Activated CD4-positive, alpha-beta T cell treated with anti-CD3 and anti-CD28 coated beads for 36 hours (primary cell): ENCODE measurements at regions not wholly inside any gene's neighbourhood (a gene's known extent, or its start where the extent isn't known, plus 50 kb on each side); places are given as distances from the start of the nearest gene placed in this dataset.
"Not testable (repeated sequence)": the region's sequence is repeated elsewhere in the genome, so short reads cannot be mapped to it uniquely, and the experiment has no call there.

Experiments
- ATAC-seq: fragments of 200-7000 bp; cut with Tn5 transposase; one replicate; pipeline ENCODE4 v1.10.0; 2021; ENCODE audit warnings: mild to moderate bottlenecking, moderate library complexity
- CTCF ChIA-PET: fragments of 350-600 bp; sonication (Branson Sonifier 250); formaldehyde crosslinking; loops from one replicate; lab custom pipeline; 2021; ENCODE audit warnings: antibody characterized with exemption; lab: Charles Lee
- POLR2A ChIA-PET: fragments of 350-600 bp; sonication (Branson Sonifier 250); formaldehyde crosslinking; loops from one replicate; lab custom pipeline; 2021; ENCODE audit warnings: antibody characterized with exemption, inconsistent platforms; lab: Charles Lee
- DNase-seq: peaks from one replicate; pipeline ENCODE4 v3.0.0-alpha.2; 2020
- H3K27ac Mint-ChIP-seq: one replicate; pipeline ENCODE4 v1.8.0; 2021; ENCODE audit warnings: mixed read lengths
- H3K27me3 Mint-ChIP-seq: one replicate; pipeline ENCODE4 v1.8.0; 2021; ENCODE audit warnings: mixed read lengths
- H3K36me3 Mint-ChIP-seq: one replicate; pipeline ENCODE4 v1.8.0; 2021; ENCODE audit warnings: low read depth, mixed read lengths
- H3K4me1 Mint-ChIP-seq: one replicate; pipeline ENCODE4 v1.8.0; 2021; ENCODE audit warnings: mixed read lengths
- H3K4me3 Mint-ChIP-seq: one replicate; pipeline ENCODE4 v1.8.0; 2021; ENCODE audit warnings: mild to moderate bottlenecking, moderate library complexity, mixed read lengths
- H3K9me3 Mint-ChIP-seq: one replicate; pipeline ENCODE4 v1.8.0; 2021; ENCODE audit warnings: low read depth, mixed read lengths
- intact Hi-C, 2 experiments: fragments of 100-400 bp; cut with DNase I in 1 of 2; cut with micrococcal nuclease in 1 of 2; formaldehyde crosslinking; loops; one replicate each; pipeline versions ENCODE4 v1.14.2 to v1.15.1; 2022 to 2024; cut with DNase I, micrococcal nuclease

DNA sequence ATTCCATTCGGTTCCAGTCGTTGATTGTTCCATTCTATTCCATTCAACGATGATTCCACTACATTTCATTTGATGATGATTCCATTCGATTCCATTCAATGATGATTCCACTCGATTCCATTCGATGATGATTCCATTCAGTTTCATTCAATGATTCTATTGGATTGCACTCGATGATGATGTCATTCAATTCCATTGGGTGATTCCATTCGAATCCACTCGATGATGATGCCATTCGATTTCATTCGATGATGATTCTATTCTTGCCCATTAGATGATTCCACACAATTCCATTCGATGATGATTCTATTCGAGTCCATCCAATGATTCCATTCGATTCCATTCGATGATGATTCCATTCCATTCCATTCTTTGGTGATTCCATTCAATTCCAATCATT is 1283.7 kb downstream of the TP53TG3F start:
- peaks cover 27% of the 10 kb centered on the region for H3K36me3 Mint-ChIP-seq
- H3K27me3 Mint-ChIP-seq = no peaks in the 10 kb centered on the region
- H3K9me3 Mint-ChIP-seq = peaks cover 29% of the 10 kb centered on the region
- no peak for ATAC-seq
- no peak overlapping the region for H3K27ac Mint-ChIP-seq
- H3K4me1 Mint-ChIP-seq = no peaks in the 10 kb centered on the region
- no peak for DNase-seq
- intact Hi-C loops = no loop called here
- H3K4me3 Mint-ChIP-seq = no peak overlapping the region
- POLR2A ChIA-PET = no interaction called here
- CTCF ChIA-PET = no interaction called here

DNA sequence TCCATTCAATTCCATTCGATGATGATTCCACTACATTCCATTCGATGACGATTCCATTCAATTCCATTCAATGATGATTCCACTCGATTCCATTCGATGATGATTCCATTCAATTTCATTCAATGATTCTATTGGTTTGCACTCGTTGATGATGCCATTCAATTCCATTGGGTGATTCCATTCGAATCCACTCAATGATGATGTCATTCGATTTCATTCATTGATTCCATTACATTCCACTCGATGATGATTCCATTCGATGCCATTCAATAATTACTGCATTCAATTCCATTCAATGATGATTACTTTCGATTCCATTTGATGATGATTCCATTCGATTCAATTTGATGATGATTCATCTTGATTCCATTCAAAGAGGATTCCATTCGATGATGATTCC is 1299.4 kb downstream of the TP53TG3F start:
- Mint-ChIP-seq H3K4me3 (no peak overlapping the region), H3K9me3 (peaks cover 54% of the 10 kb centered on the region), H3K27me3 (no peaks in the 10 kb centered on the region), H3K36me3 (peaks cover 33% of the 10 kb centered on the region), H3K27ac (no peak overlapping the region), H3K4me1 (no peaks in the 10 kb centered on the region)
- no peak for DNase-seq
- POLR2A ChIA-PET = no interaction called here
- CTCF ChIA-PET = no interaction called here
- ATAC-seq = no peak
- intact Hi-C loops = no loop called here

- H3K4me3 Mint-ChIP-seq, CTCF ChIA-PET, ATAC-seq, intact Hi-C loops, H3K27ac Mint-ChIP-seq, H3K36me3 Mint-ChIP-seq, DNase-seq, H3K4me1 Mint-ChIP-seq, H3K27me3 Mint-ChIP-seq, POLR2A ChIA-PET: not testable (repeated sequence)
- peaks cover 24% of the 10 kb centered on the region for H3K9me3 Mint-ChIP-seq
Observed at GRCh38 chr16:34791835-34792234, 1332.4 kb downstream of the TP53TG3F start.

DNA sequence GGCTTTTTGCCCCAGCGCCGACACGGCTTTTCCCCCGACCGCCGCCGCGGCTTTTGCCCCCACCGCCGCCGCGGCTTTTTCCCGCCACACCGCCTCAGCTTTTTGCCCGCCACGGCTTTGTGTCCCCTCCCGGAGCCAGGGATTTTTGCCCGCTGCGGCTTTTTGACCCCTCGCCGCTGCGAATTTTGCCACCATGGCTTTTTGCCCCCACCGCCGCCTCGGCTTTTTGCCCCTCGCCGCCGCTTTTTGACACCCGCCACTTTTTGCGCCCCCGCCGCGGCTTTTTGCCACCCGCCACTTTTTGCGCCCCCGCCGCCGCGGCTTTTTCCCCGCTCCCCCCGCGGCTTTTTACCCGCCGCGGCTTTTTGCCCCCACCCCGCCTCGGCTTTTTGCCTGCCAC is 1342.5 kb downstream of the TP53TG3F start:
- POLR2A ChIA-PET = no interaction called here
- H3K9me3 Mint-ChIP-seq = peaks cover 17% of the 10 kb centered on the region
- H3K36me3 Mint-ChIP-seq = no peaks in the 10 kb centered on the region

GRCh38 chr16:34802396-34802795 is 1343.0 kb downstream of the TP53TG3F start:
- ChIA-PET POLR2A (no interaction called here), CTCF (no interaction called here)
- no peaks in the 10 kb centered on the region for H3K36me3 Mint-ChIP-seq
- no peaks in the 10 kb centered on the region for H3K27me3 Mint-ChIP-seq
- no peak overlapping the region for H3K27ac Mint-ChIP-seq
- no peaks in the 10 kb centered on the region for H3K4me1 Mint-ChIP-seq
- H3K9me3 Mint-ChIP-seq = peaks cover 17% of the 10 kb centered on the region
- DNase-seq (no peak), ATAC-seq (no peak)
- intact Hi-C loops = no loop called here
- H3K4me3 Mint-ChIP-seq = no peak overlapping the region

More for the DNA sequence above, 1342.5 kb downstream of the TP53TG3F start:
- no peaks in the 10 kb centered on the region for H3K27me3 Mint-ChIP-seq
- no peak overlapping the region for H3K27ac Mint-ChIP-seq
- ATAC-seq (no peak), DNase-seq (no peak)
- no peak overlapping the region for H3K4me3 Mint-ChIP-seq
- intact Hi-C loops = no loop called here
- H3K4me1 Mint-ChIP-seq = no peaks in the 10 kb centered on the region
- CTCF ChIA-PET = no interaction called here

GRCh38 chr16:34802848-34803599 is 1343.6 kb downstream of the TP53TG3F start:
- Mint-ChIP-seq H3K9me3 (peaks cover 17% of the 10 kb centered on the region), H3K36me3 (no peaks in the 10 kb centered on the region), H3K27me3 (no peaks in the 10 kb centered on the region), H3K4me3 (no peak overlapping the region), H3K27ac (no peak overlapping the region), H3K4me1 (no peaks in the 10 kb centered on the region)
- ChIA-PET CTCF (no interaction called here), POLR2A (no interaction called here)
- DNase-seq (no peak), ATAC-seq (no peak)
- intact Hi-C loops = no loop called here

GRCh38 chr16:34803683-34804416 is 1344.4 kb downstream of the TP53TG3F start:
- no peak for ATAC-seq
- Mint-ChIP-seq H3K4me1 (no peaks in the 10 kb centered on the region), H3K4me3 (no peak overlapping the region), H3K27me3 (no peaks in the 10 kb centered on the region), H3K36me3 (no peaks in the 10 kb centered on the region), H3K9me3 (peaks cover 11% of the 10 kb centered on the region), H3K27ac (no peak overlapping the region)
- DNase-seq = no peak
- ChIA-PET CTCF (no interaction called here), POLR2A (no interaction called here)
- intact Hi-C loops = no loop called here

DNA sequence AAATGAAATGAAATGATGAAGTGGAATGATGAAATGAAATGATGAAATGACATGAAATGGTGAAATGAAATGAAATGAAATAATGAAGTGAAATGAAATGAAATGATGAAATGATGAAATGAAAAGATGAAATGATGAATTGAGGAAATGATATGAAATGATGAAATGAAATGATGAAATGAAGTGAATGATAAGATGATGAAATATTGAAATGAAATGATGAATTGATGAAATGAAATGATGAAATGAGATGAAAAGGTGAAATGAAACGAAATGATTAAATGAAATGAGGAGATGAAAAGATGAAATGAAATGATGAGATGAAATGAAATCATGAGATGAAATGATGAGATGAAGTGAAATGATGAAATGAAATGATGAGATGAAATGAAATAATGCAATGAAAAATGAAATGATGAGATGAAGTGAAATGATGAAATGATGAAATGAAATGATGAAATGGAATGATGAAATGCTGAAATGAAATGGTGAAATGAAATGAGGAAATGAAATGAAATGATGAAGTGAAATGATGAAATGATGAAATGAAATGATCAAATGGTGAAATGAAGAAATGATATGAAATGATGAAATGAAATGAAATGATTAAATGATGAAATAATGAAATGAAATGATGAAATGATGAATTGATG is 1347.7 kb downstream of the TP53TG3F start:
- H3K36me3 Mint-ChIP-seq, POLR2A ChIA-PET, H3K4me3 Mint-ChIP-seq, H3K4me1 Mint-ChIP-seq, H3K9me3 Mint-ChIP-seq, CTCF ChIA-PET, ATAC-seq, H3K27ac Mint-ChIP-seq, intact Hi-C loops, DNase-seq, H3K27me3 Mint-ChIP-seq: not testable (repeated sequence)

GRCh38 chr16:34807844-34808243 is 1348.4 kb downstream of the TP53TG3F start:
- not testable (repeated sequence) for H3K27me3 Mint-ChIP-seq

DNA sequence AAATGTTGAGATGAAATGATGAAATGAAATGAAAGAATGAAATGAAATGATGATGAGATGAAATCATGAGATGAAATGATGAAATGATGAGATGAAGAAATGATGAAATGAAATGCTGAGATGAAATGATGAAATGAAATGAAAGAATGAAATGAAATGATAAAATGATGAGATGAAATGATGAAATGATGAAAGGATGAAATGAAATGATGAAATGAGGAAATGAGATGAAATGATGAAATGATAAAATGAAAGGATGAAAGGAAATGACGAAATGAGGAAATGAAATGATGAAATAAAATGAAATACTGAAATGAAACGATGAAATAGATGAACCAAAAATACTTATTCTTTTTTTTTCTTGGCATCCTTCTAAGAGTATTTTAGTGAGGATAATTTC is 1349.1 kb downstream of the TP53TG3F start:
- H3K27me3 Mint-ChIP-seq, H3K4me1 Mint-ChIP-seq, H3K4me3 Mint-ChIP-seq, POLR2A ChIA-PET, intact Hi-C loops, H3K36me3 Mint-ChIP-seq, DNase-seq, H3K27ac Mint-ChIP-seq, ATAC-seq, CTCF ChIA-PET, H3K9me3 Mint-ChIP-seq: not testable (repeated sequence)

More at GRCh38 chr16:34807844-34808243, 1348.4 kb downstream of the TP53TG3F start:
- intact Hi-C loops, POLR2A ChIA-PET, DNase-seq, H3K4me1 Mint-ChIP-seq, ATAC-seq, CTCF ChIA-PET, H3K36me3 Mint-ChIP-seq, H3K9me3 Mint-ChIP-seq, H3K27ac Mint-ChIP-seq, H3K4me3 Mint-ChIP-seq: not testable (repeated sequence)
